ENCODE measurements at regions not wholly inside any gene's neighbourhood (a gene's known extent, or its start where the extent isn't known, plus 50 kb on each side); places are given as distances from the start of the nearest gene placed in this dataset.

- no peak for TF ChIP-seq CTCF (IDR thresholded peaks at IDR 0.05)
- TF ChIP-seq POLR2A (IDR thresholded peaks at IDR 0.05) = no peak
These were observed 193.3 kb upstream of the ZNF536 start for GRCh38 chr19:30178721-30179402.

Data from lower leg skin (tissue), 3 donors.